Activated T-cell treated with anti-CD3 and anti-CD28 coated beads, Interleukin-2, amount 50 U/mL, for 24 hours (primary cell): ENCODE measurements at regions not wholly inside any gene's neighbourhood (a gene's known extent, or its start where the extent isn't known, plus 50 kb on each side); places are given as distances from the start of the nearest gene placed in this dataset.

ENCODE experiments used
- DNase-seq: peaks from one replicate; pipeline ENCODE4 v3.0.0-alpha.2; 2020
- H3K27ac Mint-ChIP-seq: 2 replicates; pipeline ENCODE4 v1.8.0; 2020; ENCODE audit warnings: mild to moderate bottlenecking, mixed read lengths
- H3K27me3 Mint-ChIP-seq: 2 replicates; pipeline ENCODE4 v1.8.0; 2020; ENCODE audit warnings: mixed read lengths
- H3K36me3 Mint-ChIP-seq: 2 replicates; pipeline ENCODE4 v1.8.0; 2020; ENCODE audit warnings: low read depth, mixed read lengths
- H3K4me1 Mint-ChIP-seq: 2 replicates; pipeline ENCODE4 v1.8.0; 2020; ENCODE audit warnings: low read depth, mixed read lengths
- H3K4me3 Mint-ChIP-seq: 2 replicates; pipeline ENCODE4 v1.8.0; 2020; ENCODE audit warnings: mild to moderate bottlenecking, moderate library complexity, mixed read lengths
- H3K9me3 Mint-ChIP-seq: 2 replicates; pipeline ENCODE4 v1.8.0; 2020; ENCODE audit warnings: mixed read lengths

GRCh38 chr18:78830161-78830560 lies 149.5 kb upstream of the SALL3 start:
- Mint-ChIP-seq H3K4me1 (no peaks in the 10 kb centered on the region), H3K9me3 (no peaks in the 10 kb centered on the region), H3K36me3 (no peaks in the 10 kb centered on the region), H3K27me3 (peaks cover 11% of the 10 kb centered on the region), H3K27ac (no peak overlapping the region), H3K4me3 (no peak overlapping the region)
- no peak for DNase-seq

- peaks cover 11% of the 10 kb centered on the region for H3K27me3 Mint-ChIP-seq
- H3K4me3 Mint-ChIP-seq: no peak overlapping the region
- DNase-seq: no peak
- no peaks in the 10 kb centered on the region for H3K4me1 Mint-ChIP-seq
- H3K36me3 Mint-ChIP-seq: no peaks in the 10 kb centered on the region
- H3K27ac Mint-ChIP-seq: no peak overlapping the region
- H3K9me3 Mint-ChIP-seq: no peaks in the 10 kb centered on the region
These were observed 148.8 kb upstream of the SALL3 start for GRCh38 chr18:78830826-78831225.

- no peak for DNase-seq
- Mint-ChIP-seq H3K27me3 (peaks cover 11% of the 10 kb centered on the region), H3K36me3 (no peaks in the 10 kb centered on the region), H3K27ac (no peak overlapping the region), H3K9me3 (no peaks in the 10 kb centered on the region), H3K4me3 (no peak overlapping the region), H3K4me1 (no peaks in the 10 kb centered on the region)
These were observed 148.0 kb upstream of the SALL3 start for GRCh38 chr18:78831603-78832002.

- Mint-ChIP-seq H3K36me3 (no peaks in the 10 kb centered on the region), H3K4me1 (no peaks in the 10 kb centered on the region), H3K27ac (no peak overlapping the region), H3K27me3 (peaks cover 11% of the 10 kb centered on the region), H3K4me3 (no peak overlapping the region), H3K9me3 (no peaks in the 10 kb centered on the region)
- DNase-seq: no peak
These were observed 145.8 kb upstream of the SALL3 start for GRCh38 chr18:78833833-78834232.

- H3K27me3 Mint-ChIP-seq: peaks cover 11% of the 10 kb centered on the region
- no peak overlapping the region for H3K27ac Mint-ChIP-seq
- H3K9me3 Mint-ChIP-seq: no peaks in the 10 kb centered on the region
- H3K4me1 Mint-ChIP-seq: no peaks in the 10 kb centered on the region
- H3K36me3 Mint-ChIP-seq: no peaks in the 10 kb centered on the region
- DNase-seq: no peak
- no peak overlapping the region for H3K4me3 Mint-ChIP-seq
These were observed 142.8 kb upstream of the SALL3 start for GRCh38 chr18:78836838-78837237.

GRCh38 chr18:78837754-78838153 lies 141.9 kb upstream of the SALL3 start:
- Mint-ChIP-seq H3K36me3 (no peaks in the 10 kb centered on the region), H3K4me1 (no peaks in the 10 kb centered on the region), H3K4me3 (no peak overlapping the region), H3K27me3 (peaks cover 13% of the 10 kb centered on the region), H3K27ac (no peak overlapping the region), H3K9me3 (no peaks in the 10 kb centered on the region)
- DNase-seq: no peak

- H3K4me3 Mint-ChIP-seq: no peak overlapping the region
- DNase-seq: no peak
- H3K36me3 Mint-ChIP-seq: no peaks in the 10 kb centered on the region
- no peaks in the 10 kb centered on the region for H3K4me1 Mint-ChIP-seq
- no peaks in the 10 kb centered on the region for H3K9me3 Mint-ChIP-seq
- H3K27me3 Mint-ChIP-seq: peaks cover 9% of the 10 kb centered on the region
- H3K27ac Mint-ChIP-seq: no peak overlapping the region
These were observed 141.4 kb upstream of the SALL3 start for GRCh38 chr18:78838183-78838582.

GRCh38 chr18:78849046-78849445 lies 130.6 kb upstream of the SALL3 start:
- Mint-ChIP-seq H3K4me3 (no peak overlapping the region), H3K36me3 (no peaks in the 10 kb centered on the region), H3K27me3 (peaks cover 39% of the 10 kb centered on the region), H3K27ac (no peak overlapping the region), H3K4me1 (no peaks in the 10 kb centered on the region), H3K9me3 (peaks cover 30% of the 10 kb centered on the region)
- no peak for DNase-seq

GRCh38 chr18:78849458-78849857 lies 130.2 kb upstream of the SALL3 start:
- no peak for DNase-seq
- no peaks in the 10 kb centered on the region for H3K4me1 Mint-ChIP-seq
- no peaks in the 10 kb centered on the region for H3K36me3 Mint-ChIP-seq
- no peak overlapping the region for H3K27ac Mint-ChIP-seq
- H3K4me3 Mint-ChIP-seq: no peak overlapping the region
- H3K9me3 Mint-ChIP-seq: peaks cover 29% of the 10 kb centered on the region
- H3K27me3 Mint-ChIP-seq: peaks cover 36% of the 10 kb centered on the region

GRCh38 chr18:78853341-78853740 lies 126.3 kb upstream of the SALL3 start:
- Mint-ChIP-seq H3K36me3 (no peaks in the 10 kb centered on the region), H3K27ac (no peak overlapping the region), H3K27me3 (peaks cover 32% of the 10 kb centered on the region), H3K4me3 (no peak overlapping the region), H3K9me3 (peaks cover 18% of the 10 kb centered on the region), H3K4me1 (no peaks in the 10 kb centered on the region)
- DNase-seq: no peak

- DNase-seq: no peak
- Mint-ChIP-seq H3K27ac (no peak overlapping the region), H3K27me3 (peaks cover 27% of the 10 kb centered on the region), H3K4me3 (no peak overlapping the region), H3K36me3 (no peaks in the 10 kb centered on the region), H3K9me3 (peaks cover 14% of the 10 kb centered on the region), H3K4me1 (no peaks in the 10 kb centered on the region)
These were observed 124.4 kb upstream of the SALL3 start for GRCh38 chr18:78855188-78855587.

- DNase-seq: no peak
- Mint-ChIP-seq H3K9me3 (peaks cover 12% of the 10 kb centered on the region), H3K36me3 (no peaks in the 10 kb centered on the region), H3K27ac (no peak overlapping the region), H3K4me3 (no peak overlapping the region), H3K27me3 (peaks cover 39% of the 10 kb centered on the region), H3K4me1 (no peaks in the 10 kb centered on the region)
These were observed 122.9 kb upstream of the SALL3 start for GRCh38 chr18:78856569-78857313.

- DNase-seq: no peak
- Mint-ChIP-seq H3K36me3 (no peaks in the 10 kb centered on the region), H3K27me3 (peaks cover 45% of the 10 kb centered on the region), H3K4me1 (no peaks in the 10 kb centered on the region), H3K4me3 (no peak overlapping the region), H3K27ac (no peak overlapping the region), H3K9me3 (peaks cover 10% of the 10 kb centered on the region)
These were observed 122.1 kb upstream of the SALL3 start for GRCh38 chr18:78857314-78858150.

GRCh38 chr18:78859686-78860085 lies 119.9 kb upstream of the SALL3 start:
- no peak overlapping the region for H3K27ac Mint-ChIP-seq
- no peak overlapping the region for H3K4me3 Mint-ChIP-seq
- H3K36me3 Mint-ChIP-seq: no peaks in the 10 kb centered on the region
- no peaks in the 10 kb centered on the region for H3K4me1 Mint-ChIP-seq
- H3K27me3 Mint-ChIP-seq: peaks cover 45% of the 10 kb centered on the region
- no peak for DNase-seq
- peaks cover 3% of the 10 kb centered on the region for H3K9me3 Mint-ChIP-seq

GRCh38 chr18:78860117-78860516 lies 119.5 kb upstream of the SALL3 start:
- H3K4me1 Mint-ChIP-seq: no peaks in the 10 kb centered on the region
- no peaks in the 10 kb centered on the region for H3K9me3 Mint-ChIP-seq
- no peak overlapping the region for H3K27ac Mint-ChIP-seq
- no peak overlapping the region for H3K4me3 Mint-ChIP-seq
- DNase-seq: no peak
- H3K27me3 Mint-ChIP-seq: peaks cover 45% of the 10 kb centered on the region
- no peaks in the 10 kb centered on the region for H3K36me3 Mint-ChIP-seq
